Esophagus squamous epithelium (tissue), 4 donors: ENCODE measurements at regions not wholly inside any gene's neighbourhood (a gene's known extent, or its start where the extent isn't known, plus 50 kb on each side); places are given as distances from the start of the nearest gene placed in this dataset.

ENCODE experiments used
- POLR2A ChIP-seq, 4 donors: fragments of 450-650 bp; IDR thresholded peaks; one replicate each; pipeline ENCODE4 v1.6.1; 2017; ENCODE audit warnings: antibody characterized with exemption in 4 of 4, mild to moderate bottlenecking in 4 of 4, moderate library complexity in 3 of 4
- TF ChIP-seq, protein P1 (sequence below), 6 experiments: fragments of 450-650 bp in 4 of 6; fragments of 200-600 bp in 2 of 6; sonication (generic) in 2 of 6; IDR thresholded peaks; one replicate each; pipeline ENCODE4 v1.5.1; 2016 to 2019; ENCODE audit warnings: antibody characterized with exemption in 6 of 6, mild to moderate bottlenecking in 4 of 6, moderate library complexity in 4 of 6

DNA sequence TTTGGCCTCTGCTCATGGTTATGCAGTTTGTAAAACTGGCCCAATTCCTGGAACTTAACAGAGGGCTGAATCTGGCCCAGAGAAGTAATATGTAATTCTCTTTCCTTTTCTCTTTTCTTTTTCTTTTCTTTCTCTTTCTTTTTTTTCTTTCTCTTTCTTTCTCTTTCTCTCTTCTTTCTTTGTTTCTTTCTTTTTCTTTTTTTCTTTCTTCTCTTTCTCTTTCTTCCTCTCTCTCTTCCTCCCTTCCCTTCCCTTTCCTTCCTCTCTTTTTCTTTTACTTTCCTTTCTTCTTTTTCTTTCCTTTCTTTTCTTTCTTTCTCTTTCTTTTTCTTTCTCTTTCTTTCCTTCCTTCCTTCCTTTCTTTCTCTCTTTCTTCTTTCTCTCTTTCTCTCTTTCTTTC lies 88.8 kb upstream of the SLITRK5 start:
- TF ChIP-seq POLR2A (IDR thresholded peaks at IDR 0.05) = no peak
- TF ChIP-seq, protein P1, sequence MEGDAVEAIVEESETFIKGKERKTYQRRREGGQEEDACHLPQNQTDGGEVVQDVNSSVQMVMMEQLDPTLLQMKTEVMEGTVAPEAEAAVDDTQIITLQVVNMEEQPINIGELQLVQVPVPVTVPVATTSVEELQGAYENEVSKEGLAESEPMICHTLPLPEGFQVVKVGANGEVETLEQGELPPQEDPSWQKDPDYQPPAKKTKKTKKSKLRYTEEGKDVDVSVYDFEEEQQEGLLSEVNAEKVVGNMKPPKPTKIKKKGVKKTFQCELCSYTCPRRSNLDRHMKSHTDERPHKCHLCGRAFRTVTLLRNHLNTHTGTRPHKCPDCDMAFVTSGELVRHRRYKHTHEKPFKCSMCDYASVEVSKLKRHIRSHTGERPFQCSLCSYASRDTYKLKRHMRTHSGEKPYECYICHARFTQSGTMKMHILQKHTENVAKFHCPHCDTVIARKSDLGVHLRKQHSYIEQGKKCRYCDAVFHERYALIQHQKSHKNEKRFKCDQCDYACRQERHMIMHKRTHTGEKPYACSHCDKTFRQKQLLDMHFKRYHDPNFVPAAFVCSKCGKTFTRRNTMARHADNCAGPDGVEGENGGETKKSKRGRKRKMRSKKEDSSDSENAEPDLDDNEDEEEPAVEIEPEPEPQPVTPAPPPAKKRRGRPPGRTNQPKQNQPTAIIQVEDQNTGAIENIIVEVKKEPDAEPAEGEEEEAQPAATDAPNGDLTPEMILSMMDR (IDR thresholded peaks at IDR 0.05) = no peak
